ENCODE measurements at regions not wholly inside any gene's neighbourhood (a gene's known extent, or its start where the extent isn't known, plus 50 kb on each side); places are given as distances from the start of the nearest gene placed in this dataset.

GRCh38 chr6:28707387-28708282 lies 182.0 kb downstream of the GPX5 start:
- no peak for DNase-seq (ENCODE audit: low read depth in 2 of 2)

- DNase-seq (ENCODE audit: low read depth in 2 of 2) = no peak
Observed at GRCh38 chr6:28709478-28710349, 184.0 kb downstream of the GPX5 start.

- no peak for DNase-seq (ENCODE audit: low read depth in 2 of 2)
Observed at GRCh38 chr6:28710466-28711191, 184.9 kb downstream of the GPX5 start.

GRCh38 chr6:28711325-28711724 lies 185.6 kb downstream of the GPX5 start:
- DNase-seq (ENCODE audit: low read depth in 2 of 2) = no peak

DNA sequence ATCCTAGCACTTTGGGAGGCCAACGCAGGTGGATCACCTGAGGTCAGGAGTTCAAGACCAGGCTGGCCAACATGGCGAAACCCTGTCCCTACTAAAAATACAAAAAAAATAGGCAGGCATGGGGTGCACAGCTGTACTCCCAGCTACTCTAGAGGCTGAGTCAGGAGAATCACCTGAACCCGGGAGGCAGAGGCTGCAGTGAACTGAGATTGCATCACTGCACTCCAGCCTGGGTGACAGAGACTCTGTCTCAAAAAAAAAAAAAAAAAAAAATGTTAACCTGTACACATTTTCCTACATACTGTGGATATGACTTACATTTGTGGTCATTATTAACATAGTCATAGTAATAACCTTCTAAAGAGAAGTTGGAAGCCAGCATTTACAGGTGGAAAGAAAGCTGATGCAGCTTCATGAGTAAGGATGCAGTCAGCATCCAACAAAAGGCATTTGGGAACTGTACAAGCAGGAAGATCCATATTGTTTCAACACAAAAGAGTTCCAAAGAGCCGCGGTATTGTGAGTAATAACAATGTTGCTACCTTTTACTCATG lies 186.2 kb downstream of the GPX5 start:
- DNase-seq (ENCODE audit: low read depth in 2 of 2) = no peak

- DNase-seq (ENCODE audit: low read depth in 2 of 2) = no peak
Observed at GRCh38 chr6:28712982-28713381, 187.3 kb downstream of the GPX5 start.

GRCh38 chr6:28719275-28719940 lies 193.7 kb downstream of the GPX5 start:
- DNase-seq (ENCODE audit: low read depth in 2 of 2) = peak in 1 of 2 donors; percentile 40

- no peak for DNase-seq (ENCODE audit: low read depth in 2 of 2)
Observed at GRCh38 chr6:28720357-28721231, 194.9 kb downstream of the GPX5 start.

DNA sequence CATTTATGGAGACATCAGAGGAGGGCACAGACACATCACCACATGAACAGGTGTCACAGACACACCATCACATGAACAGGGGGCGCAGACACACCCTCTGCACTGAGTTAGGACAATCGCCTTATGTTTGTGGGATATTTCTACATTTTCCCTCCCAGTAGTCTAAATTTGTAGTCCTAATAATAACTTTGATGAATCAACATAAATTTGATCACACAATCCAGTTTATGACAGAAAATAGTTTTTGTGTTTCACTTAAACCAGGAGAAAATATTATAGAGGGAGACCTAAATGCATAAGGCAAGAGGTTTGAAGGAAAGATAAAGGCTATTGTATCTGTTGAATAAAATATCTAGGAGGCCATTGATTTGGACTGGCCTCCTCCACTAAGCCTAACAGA lies 195.7 kb downstream of the GPX5 start:
- DNase-seq (ENCODE audit: low read depth in 2 of 2) = no peak

- DNase-seq (ENCODE audit: low read depth in 2 of 2) = no peak
Observed at GRCh38 chr6:28724395-28724794, 198.7 kb downstream of the GPX5 start.

DNA sequence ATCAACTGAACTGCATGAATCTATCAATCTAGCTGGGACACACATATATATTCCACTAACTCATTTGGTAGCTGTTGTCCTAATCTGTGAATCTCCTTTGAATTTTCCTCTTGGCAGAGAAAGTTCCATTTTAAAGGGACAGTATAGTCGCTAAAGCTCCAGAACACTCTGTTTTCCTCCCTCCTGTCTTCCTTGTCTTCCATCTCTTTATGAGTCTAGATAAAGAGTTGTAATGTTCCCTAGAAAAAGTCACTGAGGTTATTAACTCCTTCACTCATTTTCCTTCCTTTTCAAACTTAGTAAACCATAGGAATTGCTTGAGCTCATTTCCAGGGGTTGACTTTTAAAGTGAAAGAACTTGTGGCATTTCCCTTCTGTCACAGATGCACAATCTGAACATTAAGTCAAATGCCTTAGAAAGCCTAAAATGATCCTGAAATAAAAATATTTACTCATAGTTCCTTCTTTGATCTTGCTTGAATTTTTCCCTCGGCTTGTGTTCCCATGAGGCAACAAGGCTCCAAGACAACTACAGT lies 198.4 kb downstream of the TRIM27 start:
- DNase-seq (ENCODE audit: low read depth in 2 of 2) = no peak

GRCh38 chr6:28725890-28726348 lies 197.9 kb downstream of the TRIM27 start:
- no peak for DNase-seq (ENCODE audit: low read depth in 2 of 2)

DNA sequence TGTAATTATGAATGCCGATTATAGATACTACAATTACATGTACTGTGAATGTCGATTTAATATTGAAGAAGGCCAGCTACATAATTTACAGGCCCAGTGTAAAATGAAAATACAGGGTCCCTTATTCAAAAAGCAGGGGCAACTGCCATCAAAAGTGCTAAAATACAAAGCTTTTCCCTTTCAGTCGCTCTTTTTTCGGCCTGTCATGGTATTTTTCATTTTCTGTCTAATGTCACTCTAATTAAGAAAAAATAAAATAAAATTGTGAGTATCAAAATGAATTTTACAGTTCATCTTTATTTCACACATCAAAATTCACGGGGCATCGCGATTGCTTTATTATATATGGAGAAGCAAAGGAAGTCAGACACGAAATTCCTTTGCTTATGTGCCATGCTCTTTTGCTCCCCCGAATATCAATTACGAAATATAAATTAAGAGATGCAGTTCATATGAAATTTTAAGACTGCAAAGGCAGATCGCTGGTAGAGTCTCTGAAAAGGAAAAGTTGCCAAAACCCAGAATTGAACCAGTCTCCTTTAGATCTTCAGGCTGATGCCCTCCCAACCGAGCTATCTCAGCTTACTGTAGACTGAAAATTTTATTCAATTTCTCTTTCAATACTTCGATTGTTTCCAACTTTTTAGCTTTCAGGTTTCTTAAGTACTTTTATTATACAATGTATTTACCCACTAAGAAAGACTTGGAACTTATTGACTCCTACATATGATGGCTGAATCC lies 197.0 kb downstream of the TRIM27 start:
- DNase-seq (ENCODE audit: low read depth in 2 of 2) = no peak

GRCh38 chr6:28727559-28728211 lies 196.1 kb downstream of the TRIM27 start:
- DNase-seq (ENCODE audit: low read depth in 2 of 2) = no peak

DNA sequence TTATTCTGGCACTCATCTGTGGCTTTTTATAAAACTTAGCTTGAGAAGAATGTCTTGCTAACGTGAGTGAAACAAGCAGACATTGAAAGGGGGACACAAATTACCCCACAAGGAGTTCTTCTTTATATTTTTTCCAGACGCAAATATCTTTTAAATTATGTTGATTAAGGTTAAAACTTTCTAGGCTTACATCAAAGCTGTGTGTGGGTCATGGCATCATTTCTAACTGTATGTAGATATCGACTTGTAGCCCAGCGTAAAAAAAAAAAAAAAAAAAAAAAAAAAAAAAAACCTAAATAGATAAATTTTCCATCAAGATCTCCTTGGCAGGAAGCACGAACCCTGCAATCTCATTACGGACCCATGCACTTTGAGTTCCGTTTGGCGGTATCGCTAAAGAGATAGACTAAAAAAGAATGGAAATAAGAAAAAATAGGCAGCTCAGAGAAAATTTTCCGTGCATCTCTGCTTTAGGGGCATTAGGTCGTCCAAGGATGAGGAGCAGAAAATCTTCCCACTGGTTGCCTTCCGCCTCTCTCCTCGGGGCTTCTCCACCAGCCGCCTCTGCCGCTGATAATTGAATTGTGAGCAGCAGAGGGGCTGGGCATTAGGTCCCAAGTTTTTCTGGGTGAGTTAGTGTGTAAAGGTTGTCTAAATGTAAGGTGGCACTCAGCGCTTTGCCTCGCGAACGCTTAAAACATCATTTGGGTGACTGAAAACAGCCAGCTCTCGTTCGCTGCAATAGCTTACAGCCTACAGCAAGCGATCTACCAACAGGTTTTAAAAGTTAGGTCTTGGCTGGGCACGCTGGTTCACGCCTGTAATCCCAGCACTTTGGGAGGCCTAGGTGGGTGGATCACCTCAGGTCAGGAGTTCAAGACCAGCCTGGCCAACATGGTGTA lies 194.0 kb downstream of the TRIM27 start:
- no peak for DNase-seq (ENCODE audit: low read depth in 2 of 2)

DNA sequence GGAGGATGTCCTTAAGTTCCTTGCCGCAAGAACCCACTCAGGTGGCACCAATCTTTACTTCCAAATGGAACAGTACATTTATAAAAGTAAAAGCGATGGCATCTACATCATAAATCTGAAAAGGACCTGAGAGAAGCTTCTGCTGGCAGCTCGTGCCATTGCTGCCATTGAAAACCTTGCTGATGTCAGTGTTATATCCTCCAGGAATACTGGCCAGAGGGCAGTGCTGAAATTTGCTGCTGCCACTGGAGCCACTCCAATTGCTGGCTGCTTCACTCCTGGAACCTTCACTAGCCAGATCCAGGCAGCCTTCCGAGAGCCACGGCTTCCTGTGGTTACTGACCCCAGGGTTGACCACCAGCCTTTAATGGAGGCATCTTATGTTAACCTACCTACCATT lies 191.7 kb downstream of the TRIM27 start:
- no peak for DNase-seq (ENCODE audit: low read depth in 2 of 2)

- DNase-seq (ENCODE audit: low read depth in 2 of 2) = no peak
Observed at GRCh38 chr6:28734443-28734959, 189.3 kb downstream of the TRIM27 start.
